Right kidney (tissue), 1 donor: ENCODE measurements at regions not wholly inside any gene's neighbourhood (a gene's known extent, or its start where the extent isn't known, plus 50 kb on each side); places are given as distances from the start of the nearest gene placed in this dataset.
"Not testable (repeated sequence)": the region's sequence is repeated elsewhere in the genome, so short reads cannot be mapped to it uniquely, and the experiment has no call there.

ENCODE experiments used
- DNase-seq: peaks from one replicate; pipeline ENCODE4 v3.0.0-alpha.2; 2016

GRCh38 chr10:8346861-8347260 is 292.4 kb downstream of the GATA3 start:
- DNase-seq = no peak

DNA sequence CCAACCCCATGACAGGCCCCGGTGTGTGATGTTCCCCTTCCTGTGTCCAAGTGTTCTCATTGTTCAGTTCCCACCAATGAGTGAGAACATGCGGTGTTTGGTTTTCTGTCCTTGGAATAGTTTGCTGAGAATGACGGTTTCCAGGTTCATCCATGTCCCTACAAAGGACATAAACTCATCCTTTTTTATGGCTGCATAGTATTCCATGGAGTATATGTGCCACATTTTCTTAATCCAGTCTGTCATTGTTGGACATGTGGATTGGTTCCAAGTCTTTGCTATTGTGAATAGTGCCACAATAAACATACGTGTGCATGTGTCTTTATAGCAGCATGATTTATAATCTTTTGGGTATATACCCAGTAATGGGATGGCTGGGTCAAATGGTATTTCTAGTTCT is 293.1 kb downstream of the GATA3 start:
- not testable (repeated sequence) for DNase-seq

DNA sequence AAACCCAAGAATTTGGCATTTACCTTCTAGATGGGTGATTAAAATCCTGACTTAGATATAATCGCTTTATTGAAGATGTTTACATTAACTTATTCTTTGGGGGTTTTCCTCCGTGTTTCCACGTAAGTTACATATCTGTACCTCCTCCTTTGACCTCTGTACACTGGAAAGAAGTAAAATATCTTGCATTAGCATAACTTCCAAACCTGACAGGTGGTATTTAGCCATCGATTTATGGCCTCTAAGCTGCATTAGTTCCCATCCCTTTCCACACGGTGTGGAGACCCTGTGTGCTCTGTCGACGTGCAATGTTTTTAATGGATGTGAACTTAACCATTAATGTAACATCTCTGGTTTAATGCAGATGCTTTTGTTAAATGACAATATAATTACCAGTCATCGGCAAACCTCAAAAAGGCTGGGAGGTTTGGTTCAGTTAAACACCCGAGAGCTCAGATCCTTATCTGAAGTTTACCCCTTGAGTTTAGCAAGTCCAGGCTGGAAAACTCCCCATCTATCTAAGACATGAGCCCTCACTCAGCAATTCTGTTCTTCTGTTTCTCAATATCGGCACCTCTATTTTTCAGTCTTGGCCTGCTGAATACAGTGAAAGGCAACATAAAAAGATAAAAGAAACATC is 295.2 kb downstream of the GATA3 start:
- DNase-seq = no peak

GRCh38 chr10:8350250-8350967 is 295.9 kb downstream of the GATA3 start:
- DNase-seq = no peak

- DNase-seq = no peak
These were observed 297.9 kb downstream of the GATA3 start for GRCh38 chr10:8352171-8353075.

DNA sequence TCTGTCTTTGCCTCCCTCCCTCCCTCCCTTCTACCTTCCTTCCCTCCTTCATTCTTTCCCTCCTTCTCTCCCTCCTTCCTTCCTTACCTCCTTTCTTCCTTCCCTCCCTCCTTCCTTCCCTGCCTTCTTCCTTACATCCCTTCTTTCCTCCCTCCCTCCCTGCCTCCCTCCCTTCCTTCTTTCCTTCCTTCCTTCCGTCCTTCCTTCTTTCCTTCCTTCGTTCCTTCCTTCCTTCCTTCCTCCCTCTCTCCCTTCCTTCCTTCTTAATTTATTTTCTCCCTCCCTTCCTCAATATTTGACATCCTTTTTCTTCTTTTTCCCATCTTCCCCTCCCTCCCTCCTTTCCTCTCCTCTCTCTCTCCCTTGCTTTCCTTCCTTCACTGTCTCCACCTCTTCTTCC is 301.8 kb downstream of the GATA3 start:
- no peak for DNase-seq

GRCh38 chr10:8359467-8359866 is 305.0 kb downstream of the GATA3 start:
- DNase-seq = no peak

- DNase-seq = no peak
These were observed 305.9 kb downstream of the GATA3 start for GRCh38 chr10:8360365-8360764.

- no peak for DNase-seq
These were observed 306.5 kb downstream of the GATA3 start for GRCh38 chr10:8360814-8361509.

- no peak for DNase-seq
These were observed 307.0 kb downstream of the GATA3 start for GRCh38 chr10:8361510-8361844.

DNA sequence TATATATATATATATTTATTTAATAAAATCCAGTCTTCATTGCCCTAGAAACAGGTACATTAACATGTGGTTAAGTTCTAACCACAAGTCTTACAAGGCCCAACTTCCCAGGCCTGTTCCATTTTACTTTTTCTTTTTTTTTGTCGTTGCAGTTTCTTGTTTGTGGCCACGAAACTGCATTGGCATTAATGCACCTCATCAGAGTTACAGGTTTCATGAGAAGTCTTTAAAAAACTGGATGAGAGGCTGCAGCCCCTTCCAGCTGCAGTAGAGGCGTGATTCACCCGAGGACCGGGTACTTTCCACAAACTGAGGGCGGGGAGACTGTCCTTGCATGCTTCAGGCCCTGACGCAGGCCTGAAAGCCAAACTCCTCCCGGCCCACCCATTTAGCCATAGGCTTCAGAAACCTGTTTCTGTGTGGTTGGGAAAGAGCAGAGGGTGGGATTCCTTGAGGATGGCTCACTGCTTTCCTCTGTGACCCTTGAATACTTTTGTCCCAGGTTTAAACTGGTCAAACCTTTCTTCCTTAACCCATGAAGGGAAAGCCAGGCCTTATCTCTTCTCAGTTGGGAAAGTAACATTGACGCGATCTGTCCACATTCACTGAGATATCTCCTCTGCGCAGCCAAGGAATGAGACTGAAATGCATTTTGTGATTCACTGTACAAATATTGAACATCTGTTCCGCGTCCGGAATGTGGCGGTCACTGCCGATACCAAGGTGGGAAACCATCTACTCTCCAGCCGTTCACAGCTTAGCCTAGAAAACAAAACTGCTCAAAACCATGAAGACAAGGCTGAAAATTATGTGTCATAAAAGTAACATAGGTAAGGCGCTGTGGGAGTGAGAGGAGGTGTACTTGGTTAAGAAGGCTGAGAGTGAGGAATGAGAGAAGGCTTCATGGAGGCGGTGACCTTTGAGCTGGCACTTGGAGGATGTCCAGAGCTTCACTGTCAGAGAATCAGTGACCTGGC is 311.7 kb downstream of the GATA3 start:
- DNase-seq = no peak

DNA sequence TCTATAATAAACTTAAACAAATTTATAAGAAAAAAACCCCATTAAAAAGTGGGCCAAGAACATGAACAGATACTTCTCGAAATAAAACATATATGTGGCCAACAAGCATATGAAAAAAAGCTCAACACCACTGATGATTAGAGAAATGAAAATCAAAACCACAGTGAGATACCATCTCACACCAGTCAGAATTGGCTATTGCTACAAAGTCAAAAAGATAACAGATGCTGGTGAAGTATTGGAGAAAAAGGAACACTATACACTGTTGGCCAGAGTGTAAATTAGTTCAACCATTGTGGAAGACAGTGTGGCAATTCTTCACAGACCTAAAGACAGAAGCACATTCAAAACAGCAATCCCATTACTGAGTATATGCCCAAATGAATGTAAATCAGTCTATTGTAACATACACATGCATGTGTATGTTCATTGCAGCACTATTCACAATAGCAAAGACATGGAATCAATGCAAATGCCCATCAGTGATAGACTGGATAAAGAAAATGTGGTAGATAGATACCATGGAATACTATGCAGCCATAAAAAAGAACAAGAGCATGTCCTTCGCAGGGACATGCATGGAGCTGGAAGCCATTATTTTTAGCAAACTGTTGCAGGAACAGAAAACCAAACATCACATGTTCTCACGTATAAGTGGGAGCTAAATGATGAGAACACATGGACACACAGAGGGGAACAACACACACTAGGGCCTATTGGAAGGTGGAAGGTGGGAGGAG is 313.4 kb downstream of the GATA3 start:
- DNase-seq = not testable (repeated sequence)

DNA sequence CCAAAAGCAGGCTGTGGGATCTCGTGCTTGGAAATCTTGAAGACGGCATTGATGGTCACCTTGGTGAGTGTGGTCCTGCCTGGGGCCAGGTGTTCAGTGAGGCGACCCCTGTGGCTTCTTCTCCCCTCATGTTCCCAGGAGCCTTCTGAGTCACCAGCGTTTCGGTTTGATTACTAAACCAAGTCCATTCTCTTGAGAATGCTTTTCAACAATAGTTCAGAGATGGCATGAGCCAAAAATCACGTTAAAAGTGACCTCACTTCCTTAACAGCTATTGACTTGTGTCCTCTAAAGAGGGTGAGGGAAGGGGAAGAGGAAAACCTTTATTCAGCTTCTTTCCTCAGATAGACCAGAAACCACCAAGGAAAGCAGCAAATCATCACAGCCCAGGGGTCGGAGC is 315.2 kb downstream of the GATA3 start:
- no peak for DNase-seq

DNA sequence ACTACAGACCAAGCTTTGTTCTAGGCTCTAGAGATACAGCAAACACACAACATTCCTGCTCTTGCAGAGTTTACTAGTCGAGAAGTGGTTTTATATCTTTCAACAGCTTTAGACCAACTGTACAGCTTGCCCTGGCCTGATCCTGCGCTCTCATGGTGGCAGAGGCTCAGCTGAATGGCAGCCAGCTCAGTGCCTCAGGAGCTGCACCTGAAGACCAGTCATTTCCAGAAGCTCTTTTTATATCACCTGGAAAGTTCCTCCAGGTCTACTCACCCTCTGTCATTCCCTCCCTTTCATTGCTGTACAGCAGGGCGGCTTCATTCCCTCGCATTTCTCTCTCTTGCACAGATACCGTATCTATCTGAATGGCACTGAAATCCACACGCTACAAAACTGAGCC is 319.8 kb downstream of the GATA3 start:
- no peak for DNase-seq

DNA sequence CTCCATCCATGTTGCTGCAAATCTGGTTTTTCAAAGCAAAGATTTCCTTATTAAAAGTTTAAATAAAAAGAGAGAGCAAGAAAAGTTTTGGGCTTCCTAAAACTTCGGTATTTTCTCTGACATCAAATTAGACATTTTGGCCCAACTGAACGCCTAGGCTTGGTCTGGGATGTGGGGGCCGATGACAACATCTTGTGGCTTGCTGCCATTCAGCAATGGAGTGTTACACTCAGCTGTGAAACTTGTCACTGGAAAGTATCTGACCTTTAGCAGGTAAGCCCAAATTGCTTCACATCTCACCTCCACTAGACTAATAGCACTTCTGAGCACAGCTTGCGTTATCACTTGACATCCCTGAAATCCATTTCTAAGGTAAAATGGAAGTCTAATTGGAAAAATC is 320.6 kb downstream of the GATA3 start:
- no peak for DNase-seq

GRCh38 chr10:8378198-8378983 is 323.9 kb downstream of the GATA3 start:
- no peak for DNase-seq

DNA sequence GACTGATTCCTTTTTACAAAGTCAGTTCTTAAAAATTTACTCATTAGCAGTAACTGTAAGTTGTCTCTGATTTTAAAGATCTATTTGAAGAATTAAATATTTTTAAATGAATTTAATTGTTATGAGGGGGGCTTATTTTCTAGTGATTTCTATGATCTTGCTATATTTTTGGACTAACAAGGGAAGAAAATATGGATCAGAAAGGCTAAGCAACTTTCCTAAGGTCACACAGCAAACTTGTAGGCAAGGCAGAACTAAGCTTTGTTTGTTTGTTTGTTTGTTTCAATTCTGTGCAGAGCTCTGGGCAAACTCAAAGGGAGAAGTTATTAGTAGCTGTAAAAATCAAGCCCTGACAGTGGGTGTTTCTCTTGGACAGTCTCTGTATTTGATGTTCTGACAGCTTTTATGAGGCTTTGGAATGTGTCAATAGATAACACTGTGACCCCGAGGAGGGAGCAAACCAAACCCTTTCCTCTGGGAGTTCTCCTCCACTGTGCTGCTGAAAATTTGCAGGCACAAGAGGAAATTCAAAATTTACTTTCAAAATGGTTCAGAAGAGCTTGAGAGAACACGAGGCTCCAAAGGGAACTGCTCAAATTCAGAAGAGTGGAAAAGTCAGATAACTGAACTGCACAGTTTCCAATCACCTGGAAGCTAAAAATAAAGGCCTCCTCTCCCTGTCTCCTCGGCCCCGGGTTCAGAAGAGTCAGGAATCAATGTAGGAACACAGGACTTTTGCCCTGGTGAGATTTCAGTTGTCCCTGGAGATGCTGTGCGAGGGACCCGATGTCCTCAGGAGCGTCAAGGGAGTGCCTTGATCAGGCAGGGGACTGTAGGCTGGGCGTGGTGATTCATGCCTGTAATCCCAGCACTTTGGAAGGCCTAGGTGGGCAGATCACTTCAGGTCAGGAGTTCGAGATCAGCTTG is 325.7 kb downstream of the GATA3 start:
- no peak for DNase-seq

GRCh38 chr10:8380833-8381496 is 326.5 kb downstream of the GATA3 start:
- DNase-seq = no peak
